Caki2 (cell line): ENCODE measurements at regions not wholly inside any gene's neighbourhood (a gene's known extent, or its start where the extent isn't known, plus 50 kb on each side); places are given as distances from the start of the nearest gene placed in this dataset.
A peak's percentile ranks its signal among the peaks of the same experiment; 100 is the strongest.

Experiments used
- DNase-seq: peaks from one replicate; pipeline ENCODE4 v3.0.0-alpha.2; 2015; ENCODE audit warnings: low read depth
- in situ Hi-C: cut with HindIII; loops from 2 replicates; pipeline ENCODE4 v1.10.0; 2016; ENCODE audit warnings: low sequenced_read_pairs, low pct_unique_long_range_greater_than_20kb, mixed read lengths

DNA sequence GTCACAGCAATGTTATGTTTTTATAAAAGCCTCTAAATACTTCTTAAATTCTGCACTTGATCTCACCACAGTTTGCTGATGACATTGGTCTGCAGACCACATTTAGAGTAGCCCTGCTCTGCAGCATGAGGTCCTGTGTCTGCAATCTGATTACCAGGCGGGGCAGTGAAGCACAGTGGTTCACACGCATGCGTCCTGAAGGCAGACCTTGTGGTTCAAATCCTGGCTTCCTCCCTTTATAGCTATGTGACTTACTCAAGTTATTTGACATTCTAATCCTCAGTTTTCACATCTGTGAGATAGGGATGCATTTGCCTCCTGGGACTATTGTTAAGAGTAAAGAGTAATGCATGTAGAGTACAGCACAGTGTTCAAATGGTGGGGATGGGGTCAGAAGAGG lies 50.3 kb downstream of the BMAL2 start:
- in situ Hi-C loops, result no loop called here
- DNase-seq, result no peak

DNA sequence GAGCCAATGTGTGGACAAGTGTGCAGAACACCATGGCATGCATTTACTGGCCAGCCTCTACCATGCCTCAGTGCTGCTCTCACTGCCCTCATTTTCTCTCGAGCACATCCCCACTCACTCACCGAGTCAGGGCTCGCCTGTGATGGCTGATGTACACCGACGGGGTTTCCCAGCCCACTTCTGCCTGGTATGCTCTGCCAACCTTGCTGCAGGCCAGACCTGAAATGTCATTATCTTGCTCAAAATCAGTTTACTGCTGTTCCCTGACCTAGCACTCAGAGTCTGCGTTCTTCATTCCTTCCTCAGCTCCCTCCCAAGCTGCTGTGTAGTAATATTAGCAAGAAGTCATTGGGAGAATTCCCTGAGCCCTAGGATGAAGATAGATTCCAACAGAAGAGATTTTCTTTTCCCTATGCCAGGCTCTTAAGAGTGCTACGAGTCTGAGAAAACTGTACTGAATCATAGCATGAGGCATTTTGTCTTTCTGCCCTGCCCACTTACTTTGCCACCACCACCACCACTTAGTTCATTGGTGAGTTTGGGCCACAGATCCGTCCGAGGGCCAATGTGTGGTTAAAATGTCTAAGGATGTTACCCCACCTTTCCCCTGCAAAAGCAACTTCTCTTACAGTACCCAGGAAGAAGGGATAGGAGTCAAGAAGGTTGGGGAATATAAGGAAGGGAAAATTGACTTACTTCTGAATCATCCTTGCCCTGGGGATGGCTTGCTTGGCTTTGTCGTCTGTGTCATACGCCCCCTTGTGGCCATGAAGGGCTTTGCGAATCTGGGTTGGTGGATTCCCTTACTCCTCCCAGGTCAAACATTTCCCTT lies 51.0 kb downstream of the BMAL2 start:
- DNase-seq, result peak; percentile 78
- in situ Hi-C loops, result no loop called here

DNA sequence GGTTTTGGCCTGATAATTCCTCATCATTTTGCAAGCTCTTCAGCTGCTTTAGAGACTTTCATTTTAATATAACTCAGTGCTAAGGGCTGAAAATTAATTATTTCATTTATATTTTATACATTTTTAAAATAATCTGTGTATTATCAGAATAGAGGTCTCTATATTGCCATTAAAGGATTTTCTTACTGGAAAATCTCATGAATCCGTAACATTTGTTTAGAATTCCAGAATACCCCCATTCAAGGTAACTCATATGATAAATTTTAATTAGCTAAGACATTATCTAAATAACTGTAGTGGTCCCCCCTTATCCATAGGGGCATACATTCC lies 51.6 kb downstream of the BMAL2 start:
- DNase-seq, result no peak
- in situ Hi-C loops, result no loop called here

DNA sequence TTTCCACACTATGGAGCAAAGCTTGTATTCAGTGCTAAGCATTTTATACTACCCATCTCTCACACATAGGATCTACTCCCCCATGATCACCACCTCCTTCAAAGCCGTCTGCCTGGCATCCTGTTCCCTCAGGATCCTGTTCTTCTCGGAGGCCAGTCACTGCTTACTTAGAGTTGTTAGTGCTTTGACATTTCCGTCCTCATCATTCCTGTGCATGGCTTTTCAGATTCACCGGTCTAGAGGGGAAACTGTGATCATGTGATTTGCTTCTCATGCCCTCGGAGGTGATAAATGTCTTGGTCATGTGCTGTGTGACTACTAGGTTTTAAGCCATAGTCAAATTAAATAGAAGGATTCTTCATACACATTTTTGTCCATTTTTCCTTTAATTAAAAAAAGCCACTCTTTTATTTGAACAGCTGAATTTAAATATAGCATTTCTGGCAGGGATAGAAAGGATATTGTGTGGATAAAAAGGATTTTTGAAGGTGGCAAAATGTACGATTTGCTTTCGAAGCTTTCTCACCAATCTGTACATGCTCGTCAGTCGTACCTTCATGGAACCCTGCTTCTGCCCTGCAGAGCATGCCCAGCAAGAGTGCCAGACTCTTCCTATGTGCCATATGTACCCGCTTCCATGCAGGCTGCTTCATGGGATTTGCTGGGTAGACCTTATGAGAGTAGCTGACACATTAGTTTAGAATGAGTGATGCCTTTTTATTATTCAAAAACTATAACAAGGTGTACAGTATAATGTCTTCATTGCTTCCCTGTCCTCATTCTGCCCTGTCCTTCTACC lies 53.3 kb downstream of the BMAL2 start:
- no peak for DNase-seq
- in situ Hi-C loops, result no loop called here

DNA sequence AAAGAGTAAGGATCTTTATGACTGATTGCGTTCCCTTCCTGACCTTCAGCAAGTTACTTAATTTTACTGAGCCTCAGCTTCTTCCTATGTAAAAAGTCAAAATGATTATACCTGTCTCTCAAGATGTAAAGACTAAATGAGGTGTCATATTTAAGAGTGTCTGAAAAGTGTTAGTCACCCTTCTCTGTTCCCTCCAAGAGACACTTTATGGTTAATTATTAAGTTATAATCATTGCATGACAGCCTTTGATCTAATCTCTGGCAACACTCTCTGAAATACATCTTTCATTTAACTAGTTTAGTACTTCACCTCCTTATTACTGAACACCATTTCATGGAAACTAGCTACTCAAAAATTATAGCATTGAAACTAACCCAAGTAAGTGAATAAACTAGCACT lies 54.8 kb downstream of the BMAL2 start:
- peak; percentile 23 for DNase-seq
- in situ Hi-C loops, result no loop called here

DNA sequence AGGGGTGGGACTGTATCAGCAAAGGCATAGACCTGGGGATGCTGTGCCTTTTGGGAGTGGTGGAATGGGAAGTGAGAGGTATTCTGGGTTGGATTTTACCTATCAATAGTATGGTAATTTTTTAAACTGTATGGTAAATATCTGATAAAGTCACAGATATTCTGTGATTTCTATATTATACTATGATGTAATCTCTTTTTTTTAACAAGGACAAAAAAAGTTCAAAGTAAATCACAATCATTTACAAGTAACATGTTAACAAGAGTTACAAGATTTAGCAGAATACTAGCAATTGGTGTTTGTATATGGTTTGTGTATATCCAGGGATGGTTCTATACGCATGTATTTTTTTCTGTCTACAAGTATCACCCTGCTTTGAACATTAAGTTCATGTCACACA lies 56.0 kb downstream of the BMAL2 start:
- in situ Hi-C loops, result no loop called here
- no peak for DNase-seq

DNA sequence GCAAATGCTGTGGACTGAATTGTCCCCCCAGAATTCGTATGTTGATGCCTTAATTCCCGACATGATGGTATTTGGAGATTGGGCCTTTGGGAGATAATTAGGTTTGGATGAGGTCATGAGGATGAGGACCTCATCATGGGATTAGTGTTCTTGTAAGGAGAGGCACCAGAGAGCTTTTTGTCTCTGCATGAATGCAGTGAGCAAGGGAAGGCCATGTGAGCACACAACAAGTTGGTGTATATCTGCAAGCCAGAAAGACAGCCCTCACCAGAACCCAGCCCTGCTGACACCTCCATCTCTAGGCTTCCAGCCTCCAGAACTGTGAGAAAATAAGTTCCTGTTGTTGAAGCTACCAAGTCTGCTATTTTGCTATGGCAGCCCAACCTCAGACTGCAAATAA lies 51.9 kb upstream of the SMCO2 start:
- in situ Hi-C loops, result no loop called here
- DNase-seq, result no peak

DNA sequence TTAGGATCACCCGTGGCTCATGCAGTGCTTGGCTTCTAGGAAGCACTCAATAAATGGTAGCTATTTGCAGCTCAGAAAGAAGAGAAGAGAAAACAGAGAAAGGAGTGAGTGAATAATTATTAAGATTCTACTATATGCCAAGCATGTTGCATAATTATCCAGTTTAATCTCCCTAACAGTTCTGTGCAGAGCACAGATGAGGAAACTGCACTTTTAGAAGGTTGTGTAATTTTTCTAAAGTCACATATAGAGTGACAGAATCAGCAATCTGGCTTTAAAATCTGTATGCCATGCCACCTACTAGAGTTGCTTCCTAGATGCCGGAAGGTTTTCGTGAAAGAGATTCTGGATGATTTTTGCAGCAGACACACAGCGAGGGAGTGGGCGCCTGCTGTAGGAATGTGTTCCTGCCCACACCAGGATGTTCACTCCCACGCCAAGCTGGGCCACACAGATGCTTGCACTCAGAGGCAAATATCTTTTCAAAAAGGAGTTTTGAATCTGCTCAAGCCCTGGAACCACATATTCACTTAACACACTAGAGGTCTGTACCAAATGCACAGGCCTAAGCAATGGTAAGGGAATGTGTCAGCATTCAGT lies 50.2 kb upstream of the SMCO2 start:
- no peak for DNase-seq
- in situ Hi-C loops, result no loop called here
